OCI-LY7 (cell line): ENCODE measurements at regions not wholly inside any gene's neighbourhood (a gene's known extent, or its start where the extent isn't known, plus 50 kb on each side); places are given as distances from the start of the nearest gene placed in this dataset.

Source experiments
- CTCF ChIP-seq: fragments of 200-600 bp; sonication (generic); conservative IDR thresholded peaks from 2 replicates; pipeline ENCODE4 v1.5.1; 2014; ENCODE audit warnings: mild to moderate bottlenecking, antibody characterized with exemption, low read length, moderate library complexity, mixed read lengths
- EZH2phosphoT487 ChIP-seq: fragments of 200-600 bp; sonication (generic); IDR thresholded peaks from 2 replicates; pipeline ENCODE4 v1.6.1; 2018; ENCODE audit warnings: low read depth, borderline replicate concordance, mild to moderate bottlenecking, mixed run types, antibody characterized with exemption, low read length, moderate library complexity, mixed read lengths

GRCh38 chr10:35844686-35845085 is 202.6 kb upstream of the FZD8 start:
- TF ChIP-seq CTCF (no peak), EZH2phosphoT487 (no peak)
